ENCODE measurements at regions not wholly inside any gene's neighbourhood (a gene's known extent, or its start where the extent isn't known, plus 50 kb on each side); places are given as distances from the start of the nearest gene placed in this dataset.

GRCh38 chr1:168830562-168830961 lies 101.6 kb upstream of the DPT start:
- TF ChIP-seq CTCF (conservative IDR thresholded peaks at IDR 0.05; ENCODE audit: low read depth, low read length), result no peak
- no peak for DNase-seq (ENCODE audit: low spot score)
- CTCF ChIA-PET, result no interaction called here
- no peak overlapping the region for H3K4me3 ChIP-seq (ENCODE audit: low read depth, low read length, poor library complexity, severe bottlenecking)
- no TSS peak for BruUV-seq (replicated peaks)
- H3K4me1 ChIP-seq (ENCODE audit: insufficient read depth, low read length, poor library complexity, severe bottlenecking), result peaks cover 36% of the 10 kb centered on the region
- H3K27me3 ChIP-seq (replicated peaks; ENCODE audit: insufficient read depth, low read depth, low read length, poor library complexity), result no peaks in the 10 kb centered on the region
- intact Hi-C loops (cut with micrococcal nuclease; ENCODE audit: unreplicated experiment), result loop anchor here (10.0 kb wide), 1 partner anchor 274 kb away; the partner anchor contains the start of gene ATP1B1
- no peaks in the 10 kb centered on the region for H3K36me3 ChIP-seq (ENCODE audit: insufficient read depth, low read length, poor library complexity, severe bottlenecking)
- POLR2A ChIA-PET (ENCODE audit: low non-redundant PET), result no interaction called here
- H3K27ac ChIP-seq (ENCODE audit: low read depth, low read length, poor library complexity, severe bottlenecking), result no peak overlapping the region
- H3K9me3 ChIP-seq (ENCODE audit: low read depth, low read length, poor library complexity, severe bottlenecking), result no peaks in the 10 kb centered on the region

GRCh38 chr1:168832661-168833060 lies 103.7 kb upstream of the DPT start:
- BruUV-seq (replicated peaks), result no TSS peak
- DNase-seq (ENCODE audit: low spot score), result peak; percentile 39
- Histone ChIP-seq H3K4me1 (ENCODE audit: insufficient read depth, low read length, poor library complexity, severe bottlenecking) (peaks cover 32% of the 10 kb centered on the region), H3K4me3 (ENCODE audit: low read depth, low read length, poor library complexity, severe bottlenecking) (no peak overlapping the region), H3K36me3 (ENCODE audit: insufficient read depth, low read length, poor library complexity, severe bottlenecking) (no peaks in the 10 kb centered on the region), H3K27ac (ENCODE audit: low read depth, low read length, poor library complexity, severe bottlenecking) (no peak overlapping the region), H3K9me3 (ENCODE audit: low read depth, low read length, poor library complexity, severe bottlenecking) (no peaks in the 10 kb centered on the region), H3K27me3 (replicated peaks; ENCODE audit: insufficient read depth, low read depth, low read length, poor library complexity) (no peaks in the 10 kb centered on the region)
- intact Hi-C loops (cut with micrococcal nuclease; ENCODE audit: unreplicated experiment), result loop anchor here (10.0 kb wide), 1 partner anchor 272 kb away; the partner anchor contains the start of gene ATP1B1
- ChIA-PET CTCF (no interaction called here), POLR2A (ENCODE audit: low non-redundant PET) (no interaction called here)
- TF ChIP-seq CTCF (conservative IDR thresholded peaks at IDR 0.05; ENCODE audit: low read depth, low read length) (no peak), EZH2 (IDR thresholded peaks at IDR 0.05; ENCODE audit: borderline replicate concordance, low read depth, low read length, poor library complexity, severe bottlenecking) (no peak)

- no peak for TF ChIP-seq CTCF (conservative IDR thresholded peaks at IDR 0.05; ENCODE audit: low read depth, low read length)
- TF ChIP-seq EZH2 (IDR thresholded peaks at IDR 0.05; ENCODE audit: borderline replicate concordance, low read depth, low read length, poor library complexity, severe bottlenecking), result no peak
- Histone ChIP-seq H3K27ac (ENCODE audit: low read depth, low read length, poor library complexity, severe bottlenecking) (peak overlapping the region; percentile 76), H3K27me3 (replicated peaks; ENCODE audit: insufficient read depth, low read depth, low read length, poor library complexity) (no peaks in the 10 kb centered on the region), H3K4me3 (ENCODE audit: low read depth, low read length, poor library complexity, severe bottlenecking) (no peak overlapping the region), H3K4me1 (ENCODE audit: insufficient read depth, low read length, poor library complexity, severe bottlenecking) (peaks cover 32% of the 10 kb centered on the region), H3K9me3 (ENCODE audit: low read depth, low read length, poor library complexity, severe bottlenecking) (no peaks in the 10 kb centered on the region), H3K36me3 (ENCODE audit: insufficient read depth, low read length, poor library complexity, severe bottlenecking) (no peaks in the 10 kb centered on the region)
- peak; percentile 87 for DNase-seq (ENCODE audit: low spot score)
- POLR2A ChIA-PET (ENCODE audit: low non-redundant PET), result no interaction called here
- BruUV-seq (replicated peaks), result no TSS peak
- CTCF ChIA-PET, result no interaction called here
- intact Hi-C loops (cut with micrococcal nuclease; ENCODE audit: unreplicated experiment), result loop anchor here (10.0 kb wide), 1 partner anchor 271 kb away; the partner anchor contains the start of gene ATP1B1
Measured at GRCh38 chr1:168833362-168833761, 104.4 kb upstream of the DPT start.
